Putamen (tissue), 1 donor: ENCODE measurements at regions not wholly inside any gene's neighbourhood (a gene's known extent, or its start where the extent isn't known, plus 50 kb on each side); places are given as distances from the start of the nearest gene placed in this dataset.
"Not testable (repeated sequence)": the region's sequence is repeated elsewhere in the genome, so short reads cannot be mapped to it uniquely, and the experiment has no call there.

Experiments
- DNase-seq: peaks from one replicate; pipeline ENCODE4 v3.0.0-alpha.2; 2016; ENCODE audit warnings: low spot score

GRCh38 chr20:51125780-51126179, 102.9 kb upstream of the KCNG1 start:
- no peak for DNase-seq

- no peak for DNase-seq
These were observed 102.2 kb upstream of the KCNG1 start for GRCh38 chr20:51125105-51125504.

DNA sequence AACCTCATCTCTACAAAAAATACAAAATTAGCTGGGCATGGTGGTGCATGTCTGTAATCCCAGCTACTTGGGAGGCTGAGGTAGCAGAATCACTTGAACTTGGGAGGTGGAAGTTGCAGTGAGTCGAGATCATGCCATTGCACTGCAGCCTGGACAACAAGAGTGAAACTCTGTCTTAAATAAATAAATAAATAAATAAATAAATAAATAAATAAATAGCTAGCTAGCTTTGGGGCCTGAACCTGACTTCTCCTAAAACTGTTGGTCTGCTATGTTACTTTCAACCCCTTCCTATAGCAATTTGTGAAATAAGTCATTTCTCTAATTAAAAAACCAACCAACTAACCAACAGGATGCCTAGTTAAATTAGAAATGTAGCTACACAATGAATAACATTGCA, 101.0 kb upstream of the KCNG1 start:
- not testable (repeated sequence) for DNase-seq

DNA sequence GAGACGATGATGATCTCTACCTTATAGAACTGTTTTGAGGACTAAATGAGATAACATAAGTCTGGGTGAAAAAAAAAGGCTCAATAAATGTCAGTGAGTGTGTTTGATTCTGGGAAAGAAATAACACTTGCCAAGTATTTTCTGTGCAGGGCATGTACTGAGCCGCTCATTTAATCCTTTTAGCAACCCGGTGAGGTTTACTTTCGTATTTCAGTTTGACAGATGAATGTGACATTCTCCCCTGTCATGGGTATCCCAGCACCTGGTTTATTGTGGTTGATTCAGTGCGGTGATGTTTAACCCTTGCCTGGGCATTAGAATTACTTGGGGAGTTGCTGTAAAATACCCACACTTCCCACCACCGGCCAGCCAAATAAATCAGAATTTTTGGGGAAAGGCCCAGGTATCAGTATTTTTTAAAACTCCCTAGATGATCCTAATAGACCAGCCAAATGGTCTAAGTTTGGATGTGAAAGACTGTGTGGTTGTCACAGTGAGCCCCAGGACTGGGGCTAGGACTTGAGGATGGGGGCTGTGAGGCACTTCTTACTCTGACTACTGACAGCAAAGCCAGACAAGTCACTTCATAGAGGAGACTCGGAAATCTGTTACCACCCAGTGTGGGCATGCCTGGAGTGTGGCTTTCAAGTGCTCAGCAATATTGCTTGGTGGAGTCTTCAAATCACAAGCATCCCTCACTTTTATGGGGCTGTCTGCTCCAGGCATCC, 100.2 kb upstream of the KCNG1 start:
- no peak for DNase-seq

- DNase-seq, result no peak
These were observed 99.0 kb upstream of the KCNG1 start for GRCh38 chr20:51121901-51122412.

DNA sequence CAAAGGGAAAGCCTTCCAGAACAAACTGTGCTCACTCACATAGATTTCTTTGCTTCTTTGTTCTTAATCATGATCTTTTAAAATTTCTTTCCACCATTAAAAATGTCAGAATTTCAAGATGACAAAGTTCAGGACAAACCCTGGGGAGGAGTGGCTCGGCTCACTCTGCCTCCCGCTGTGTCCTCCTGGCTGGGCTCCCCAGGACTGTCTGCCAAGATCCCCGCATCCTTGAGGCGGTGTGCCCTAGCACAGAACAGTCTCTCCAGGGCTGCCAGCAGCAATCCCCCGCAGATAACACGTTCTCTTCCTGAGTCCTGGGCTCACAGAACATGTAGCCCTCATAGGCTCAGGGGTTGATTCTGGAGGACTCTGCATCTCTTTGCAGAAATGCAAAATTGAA, 98.4 kb upstream of the KCNG1 start:
- DNase-seq, result no peak

- no peak for DNase-seq
These were observed 98.0 kb upstream of the KCNG1 start for GRCh38 chr20:51120868-51121267.

GRCh38 chr20:51120438-51120837, 97.5 kb upstream of the KCNG1 start:
- DNase-seq, result no peak

DNA sequence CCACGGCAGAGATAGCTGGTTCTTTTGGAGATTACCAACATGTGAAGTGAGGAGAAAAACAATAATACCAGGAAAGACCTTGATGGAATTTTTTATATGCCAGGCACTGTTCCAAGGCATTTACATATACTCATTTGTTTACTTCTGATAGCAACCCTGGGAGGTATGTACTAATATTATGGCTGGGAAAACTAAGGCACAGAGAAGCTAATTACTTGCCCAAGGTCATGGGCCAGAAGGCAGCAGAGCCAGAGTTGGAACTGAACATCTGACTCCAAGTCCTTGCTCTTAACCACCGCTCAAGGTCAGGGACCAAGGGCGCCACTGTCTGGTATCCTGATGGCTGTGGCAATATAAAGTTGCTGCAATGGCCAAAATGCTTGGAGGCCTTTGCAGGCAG, 97.0 kb upstream of the KCNG1 start:
- no peak for DNase-seq

GRCh38 chr20:51118985-51119527, 96.1 kb upstream of the KCNG1 start:
- no peak for DNase-seq

DNA sequence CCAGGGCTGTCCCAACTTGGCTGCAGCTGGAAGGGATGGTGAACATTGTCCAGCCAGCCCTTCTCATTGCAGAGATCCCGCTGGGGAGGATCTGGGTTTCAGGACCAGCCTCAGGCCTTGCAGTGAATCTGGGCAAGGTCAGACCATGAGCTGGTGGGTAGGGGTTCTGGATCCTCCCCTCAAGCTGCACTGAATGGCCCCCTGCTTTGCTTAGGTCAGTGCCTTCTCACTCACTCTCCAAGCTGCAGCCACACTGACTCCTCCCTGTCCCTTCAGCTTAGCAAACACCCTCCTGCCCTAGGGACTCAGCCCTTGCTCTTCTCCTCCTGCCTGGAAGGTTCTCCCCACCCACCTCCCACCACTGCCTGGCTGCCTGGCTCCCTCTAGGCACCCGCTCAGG, 95.3 kb upstream of the KCNG1 start:
- no peak for DNase-seq

DNA sequence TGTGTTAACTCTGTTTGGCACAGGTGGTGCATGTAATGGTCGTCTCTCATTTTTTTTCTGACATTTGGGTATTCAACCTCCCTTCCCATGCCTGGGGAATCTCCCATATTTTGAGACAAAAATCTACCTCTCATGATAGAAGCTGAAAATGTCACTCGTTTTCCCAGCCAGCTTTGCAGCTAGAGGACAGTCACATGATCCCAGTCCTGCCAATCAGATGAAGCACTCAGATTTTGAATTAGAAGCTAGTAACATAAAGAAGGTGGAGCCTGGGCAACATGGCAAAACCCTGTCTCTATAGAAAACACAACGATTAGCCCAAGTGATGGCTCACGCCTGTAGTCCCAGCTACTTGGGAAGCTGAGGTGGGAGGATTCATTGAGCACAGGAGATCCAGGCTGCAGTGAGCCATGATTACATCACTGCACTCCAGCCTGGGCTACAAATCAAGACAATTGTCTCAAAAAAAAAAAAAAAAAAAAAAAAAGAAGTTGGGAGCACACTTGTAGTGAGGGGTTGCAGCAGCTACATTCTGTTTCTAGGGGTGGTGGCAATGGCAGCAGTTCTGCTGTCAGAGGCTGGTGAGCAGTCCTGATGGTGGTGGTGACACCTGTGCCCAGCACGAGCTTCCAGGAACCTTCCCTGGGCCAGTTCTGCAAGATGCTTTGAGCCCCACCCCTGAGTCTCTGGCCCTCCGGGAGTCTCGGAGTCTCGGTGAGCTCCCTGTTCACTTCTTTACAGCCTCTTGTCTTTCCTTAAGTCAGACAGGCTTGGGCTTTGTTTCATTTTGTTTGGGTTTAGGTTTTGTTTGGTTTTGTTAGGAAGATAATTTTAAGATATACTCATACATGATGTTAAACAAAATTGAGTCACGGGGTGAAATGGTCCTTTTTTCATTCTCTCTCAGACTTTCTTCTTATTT, 94.1 kb upstream of the KCNG1 start:
- no peak for DNase-seq

- DNase-seq, result no peak
These were observed 88.4 kb upstream of the KCNG1 start for GRCh38 chr20:51111290-51111689.

GRCh38 chr20:51108638-51109363, 85.9 kb upstream of the KCNG1 start:
- no peak for DNase-seq

DNA sequence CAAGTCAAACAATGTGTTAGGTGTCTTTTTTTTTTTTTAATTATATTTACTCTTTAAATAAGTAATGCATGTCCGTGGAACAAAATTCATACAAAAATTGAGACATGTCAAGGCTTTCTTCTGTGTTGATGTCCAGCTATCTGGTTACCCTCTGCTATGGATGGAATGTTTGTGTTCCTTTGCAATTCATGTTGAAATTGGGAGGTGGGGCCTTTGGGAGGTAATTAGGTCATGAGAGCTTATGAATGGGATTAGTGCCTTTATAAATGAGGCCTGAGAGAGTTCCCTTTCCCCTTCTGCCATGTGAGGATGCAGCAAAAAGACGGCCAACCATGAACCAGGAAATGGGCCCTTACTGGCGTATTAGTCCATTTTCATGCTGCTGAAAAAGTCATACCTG, 83.1 kb upstream of the KCNG1 start:
- DNase-seq, result no peak

DNA sequence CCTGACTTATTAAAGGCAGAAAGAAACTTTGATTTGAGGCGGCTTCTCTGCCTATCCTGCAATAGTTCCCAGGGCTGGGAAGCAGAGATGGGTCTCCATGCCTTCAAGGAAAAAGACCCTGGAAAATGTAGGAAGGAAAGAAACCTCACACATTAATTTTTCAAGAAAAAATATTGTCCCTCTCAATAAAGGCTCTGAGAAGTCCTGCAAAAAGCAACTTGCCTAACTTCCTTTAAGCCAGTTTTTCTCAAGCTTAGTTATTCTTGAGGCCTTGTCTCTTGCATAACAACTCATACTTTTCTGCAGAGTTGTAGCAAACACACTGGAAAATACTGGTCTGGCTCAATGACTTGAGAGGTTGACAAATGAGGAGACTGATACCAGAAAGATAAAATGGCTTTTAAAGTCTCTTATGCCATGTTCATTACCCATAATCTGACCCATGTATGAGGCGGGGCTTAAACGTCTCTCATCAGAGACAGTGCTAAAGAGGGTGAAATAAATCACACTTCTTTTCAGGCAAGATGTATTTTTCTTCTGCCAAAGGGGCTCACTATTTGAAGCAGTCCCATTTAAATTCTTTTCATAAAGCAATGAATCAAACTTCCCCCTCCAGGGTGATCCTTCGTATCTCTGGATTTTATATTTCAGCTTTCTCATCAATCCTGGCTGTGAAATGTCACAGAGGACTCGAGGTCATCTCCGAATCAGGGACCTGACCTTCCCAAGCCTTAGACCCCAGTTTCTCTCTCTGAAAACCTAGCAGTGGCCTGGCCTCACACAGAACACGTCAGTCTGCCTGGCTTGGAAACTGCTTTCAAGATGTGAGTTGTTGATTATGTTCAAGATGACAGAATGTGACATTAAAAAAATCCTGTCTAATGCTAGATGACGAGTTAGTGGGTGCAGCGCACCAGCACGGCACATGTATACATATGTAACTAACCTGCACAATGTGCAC, 82.3 kb upstream of the KCNG1 start:
- no peak for DNase-seq

- DNase-seq, result no peak
These were observed 77.7 kb upstream of the KCNG1 start for GRCh38 chr20:51100617-51101016.

GRCh38 chr20:51098284-51098810, 75.4 kb upstream of the KCNG1 start:
- no peak for DNase-seq

DNA sequence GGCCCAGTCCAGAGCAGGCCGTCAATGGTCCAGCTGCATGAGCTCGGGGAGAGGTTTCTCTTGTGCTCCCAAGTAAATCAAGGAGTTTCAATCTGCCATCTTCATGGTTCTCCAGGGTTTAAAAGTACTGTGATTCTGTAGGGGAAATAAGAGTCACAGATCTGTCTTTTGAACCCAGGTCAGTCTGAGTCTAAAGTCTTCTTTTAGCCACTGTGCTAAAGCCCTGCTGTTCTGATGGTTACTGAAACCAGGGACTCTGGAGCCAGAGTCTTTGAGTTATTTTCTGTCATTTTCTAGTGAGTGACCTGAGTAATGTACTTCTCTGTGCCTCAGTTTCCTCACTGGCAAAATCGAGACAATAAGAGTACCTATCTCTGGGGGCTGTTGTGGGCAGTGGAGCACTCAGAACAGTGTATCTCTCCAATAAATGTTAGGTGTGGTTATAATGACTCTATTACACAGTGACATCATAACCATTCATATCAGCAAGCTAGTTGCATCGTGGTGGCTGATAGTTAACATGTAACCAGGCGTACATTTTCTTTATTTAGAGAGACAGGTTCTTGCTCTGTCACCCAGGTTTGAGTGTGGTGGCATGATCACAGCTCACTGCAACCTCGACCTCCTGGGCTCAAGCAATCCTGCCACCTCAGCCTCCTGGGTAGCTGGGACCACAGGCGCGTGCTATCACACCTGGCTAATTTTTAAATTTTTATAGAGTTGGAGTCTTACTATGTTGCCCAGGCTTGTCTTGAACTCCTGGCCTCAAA, 74.6 kb upstream of the KCNG1 start:
- DNase-seq, result no peak
